Stimulated activated effector memory CD8-positive, alpha-beta T cell treated with anti-CD3 and anti-CD28 coated beads, Interleukin-12 subunit alpha, Interleukin-12 subunit beta, amount 100 ng/mL, for 72 hours (primary cell): ENCODE measurements at regions not wholly inside any gene's neighbourhood (a gene's known extent, or its start where the extent isn't known, plus 50 kb on each side); places are given as distances from the start of the nearest gene placed in this dataset.
A peak's percentile ranks its signal among the peaks of the same experiment; 100 is the strongest.
"Not testable (repeated sequence)": the region's sequence is repeated elsewhere in the genome, so short reads cannot be mapped to it uniquely, and the experiment has no call there.

Experiments
- ATAC-seq: fragments of 150-1000 bp; cut with Tn5 transposase; 2 replicates; pipeline ENCODE4 v1.10.0; 2021
- DNase-seq, 2 donors: peaks; one replicate each; pipeline ENCODE4 v3.0.0; 2021 to 2022; ENCODE audit warnings: low spot score in 2 of 2
- H3K27ac Mint-ChIP-seq: one replicate; pipeline ENCODE4 v1.8.0; 2022; ENCODE audit warnings: mild to moderate bottlenecking, mixed read lengths
- H3K36me3 Mint-ChIP-seq: one replicate; pipeline ENCODE4 v1.8.0; 2022; ENCODE audit warnings: mild to moderate bottlenecking, mixed read lengths
- H3K4me1 Mint-ChIP-seq: one replicate; pipeline ENCODE4 v1.8.0; 2022; ENCODE audit warnings: mixed read lengths
- H3K4me3 Mint-ChIP-seq: one replicate; pipeline ENCODE4 v1.8.0; 2022; ENCODE audit warnings: mild to moderate bottlenecking, mixed read lengths
- H3K9me3 Mint-ChIP-seq: one replicate; pipeline ENCODE4 v1.8.0; 2022; ENCODE audit warnings: mixed read lengths

- Mint-ChIP-seq H3K36me3 (no peaks in the 10 kb centered on the region), H3K4me3 (no peak overlapping the region), H3K9me3 (no peaks in the 10 kb centered on the region), H3K27ac (no peak overlapping the region), H3K4me1 (no peaks in the 10 kb centered on the region)
- no peak for DNase-seq
- ATAC-seq, result no peak
Observed at GRCh38 chr4:149055624-149056023, 613.4 kb upstream of the NR3C2 start.

GRCh38 chr4:149050840-149051239 lies 608.6 kb upstream of the NR3C2 start:
- no peak for DNase-seq
- no peak overlapping the region for H3K27ac Mint-ChIP-seq
- no peak overlapping the region for H3K4me3 Mint-ChIP-seq
- no peaks in the 10 kb centered on the region for H3K36me3 Mint-ChIP-seq
- no peak for ATAC-seq
- H3K4me1 Mint-ChIP-seq, result no peaks in the 10 kb centered on the region
- peaks cover 4% of the 10 kb centered on the region for H3K9me3 Mint-ChIP-seq

GRCh38 chr4:149048451-149049143 lies 606.4 kb upstream of the NR3C2 start:
- DNase-seq (no peak), ATAC-seq (no peak)
- Mint-ChIP-seq H3K27ac (no peak overlapping the region), H3K36me3 (no peaks in the 10 kb centered on the region), H3K9me3 (peaks cover 4% of the 10 kb centered on the region), H3K4me1 (no peaks in the 10 kb centered on the region), H3K4me3 (no peak overlapping the region)

GRCh38 chr4:149047368-149047767 lies 605.2 kb upstream of the NR3C2 start:
- H3K27ac Mint-ChIP-seq, result no peak overlapping the region

GRCh38 chr4:149045731-149046130 lies 603.5 kb upstream of the NR3C2 start:
- no peaks in the 10 kb centered on the region for H3K36me3 Mint-ChIP-seq
- peaks cover 4% of the 10 kb centered on the region for H3K9me3 Mint-ChIP-seq
- DNase-seq (no peak), ATAC-seq (no peak)
- no peak overlapping the region for H3K27ac Mint-ChIP-seq
- H3K4me3 Mint-ChIP-seq, result no peak overlapping the region
- H3K4me1 Mint-ChIP-seq, result no peaks in the 10 kb centered on the region

More at GRCh38 chr4:149047368-149047767, 605.2 kb upstream of the NR3C2 start:
- no peak overlapping the region for H3K4me3 Mint-ChIP-seq
- H3K36me3 Mint-ChIP-seq, result no peaks in the 10 kb centered on the region
- no peaks in the 10 kb centered on the region for H3K4me1 Mint-ChIP-seq
- peaks cover 4% of the 10 kb centered on the region for H3K9me3 Mint-ChIP-seq
- ATAC-seq (no peak), DNase-seq (no peak)

GRCh38 chr4:149039786-149040185 lies 597.6 kb upstream of the NR3C2 start:
- not testable (repeated sequence) for H3K27ac Mint-ChIP-seq, ATAC-seq, H3K4me1 Mint-ChIP-seq, H3K36me3 Mint-ChIP-seq, H3K9me3 Mint-ChIP-seq, H3K4me3 Mint-ChIP-seq, DNase-seq

- DNase-seq (no peak), ATAC-seq (peak; percentile 38)
- no peaks in the 10 kb centered on the region for H3K4me1 Mint-ChIP-seq
- H3K27ac Mint-ChIP-seq, result no peak overlapping the region
- H3K4me3 Mint-ChIP-seq, result no peak overlapping the region
- no peaks in the 10 kb centered on the region for H3K36me3 Mint-ChIP-seq
- no peaks in the 10 kb centered on the region for H3K9me3 Mint-ChIP-seq
Observed at GRCh38 chr4:149031399-149031798, 589.2 kb upstream of the NR3C2 start.

- H3K9me3 Mint-ChIP-seq, result no peaks in the 10 kb centered on the region
- ATAC-seq (peak; percentile 17), DNase-seq (no peak)
- no peaks in the 10 kb centered on the region for H3K4me1 Mint-ChIP-seq
- no peaks in the 10 kb centered on the region for H3K36me3 Mint-ChIP-seq
- H3K4me3 Mint-ChIP-seq, result no peak overlapping the region
- no peak overlapping the region for H3K27ac Mint-ChIP-seq
Observed at GRCh38 chr4:149029056-149029651, 586.9 kb upstream of the NR3C2 start.

GRCh38 chr4:149026696-149027095 lies 584.5 kb upstream of the NR3C2 start:
- no peak overlapping the region for H3K4me3 Mint-ChIP-seq
- no peak for ATAC-seq
- H3K27ac Mint-ChIP-seq, result no peak overlapping the region
- no peaks in the 10 kb centered on the region for H3K9me3 Mint-ChIP-seq
- H3K36me3 Mint-ChIP-seq, result no peaks in the 10 kb centered on the region
- H3K4me1 Mint-ChIP-seq, result no peaks in the 10 kb centered on the region
- no peak for DNase-seq

- no peak for ATAC-seq
- Mint-ChIP-seq H3K27ac (no peak overlapping the region), H3K36me3 (no peaks in the 10 kb centered on the region), H3K4me3 (no peak overlapping the region), H3K4me1 (no peaks in the 10 kb centered on the region), H3K9me3 (no peaks in the 10 kb centered on the region)
- no peak for DNase-seq
Observed at GRCh38 chr4:149017002-149017734, 575.0 kb upstream of the NR3C2 start.

GRCh38 chr4:149009223-149009622 lies 567.0 kb upstream of the NR3C2 start:
- Mint-ChIP-seq H3K4me3 (no peak overlapping the region), H3K36me3 (no peaks in the 10 kb centered on the region), H3K27ac (no peak overlapping the region), H3K4me1 (no peaks in the 10 kb centered on the region), H3K9me3 (no peaks in the 10 kb centered on the region)
- ATAC-seq (no peak), DNase-seq (no peak)

- Mint-ChIP-seq H3K36me3 (no peaks in the 10 kb centered on the region), H3K4me1 (no peaks in the 10 kb centered on the region), H3K4me3 (no peak overlapping the region), H3K27ac (no peak overlapping the region), H3K9me3 (no peaks in the 10 kb centered on the region)
- ATAC-seq, result no peak
- DNase-seq, result no peak
Observed at GRCh38 chr4:149008415-149009025, 566.3 kb upstream of the NR3C2 start.

GRCh38 chr4:149005191-149005590 lies 563.0 kb upstream of the NR3C2 start:
- Mint-ChIP-seq H3K9me3 (peaks cover 5% of the 10 kb centered on the region), H3K4me1 (no peaks in the 10 kb centered on the region), H3K4me3 (no peak overlapping the region), H3K27ac (no peak overlapping the region), H3K36me3 (no peaks in the 10 kb centered on the region)
- ATAC-seq, result no peak
- no peak for DNase-seq

GRCh38 chr4:148999924-149000323 lies 557.7 kb upstream of the NR3C2 start:
- Mint-ChIP-seq H3K36me3 (no peaks in the 10 kb centered on the region), H3K4me1 (no peaks in the 10 kb centered on the region), H3K4me3 (no peak overlapping the region), H3K9me3 (peaks cover 5% of the 10 kb centered on the region), H3K27ac (no peak overlapping the region)
- no peak for DNase-seq
- ATAC-seq, result no peak

- H3K9me3 Mint-ChIP-seq, result peaks cover 5% of the 10 kb centered on the region
- no peaks in the 10 kb centered on the region for H3K4me1 Mint-ChIP-seq
- ATAC-seq (no peak), DNase-seq (no peak)
- H3K27ac Mint-ChIP-seq, result no peak overlapping the region
- no peak overlapping the region for H3K4me3 Mint-ChIP-seq
- H3K36me3 Mint-ChIP-seq, result no peaks in the 10 kb centered on the region
Observed at GRCh38 chr4:148998719-148999118, 556.5 kb upstream of the NR3C2 start.
